Small intestine (tissue), 7 donors: ENCODE measurements at regions not wholly inside any gene's neighbourhood (a gene's known extent, or its start where the extent isn't known, plus 50 kb on each side); places are given as distances from the start of the nearest gene placed in this dataset.
A peak's percentile ranks its signal among the peaks of the same experiment; 100 is the strongest.

Experiments
- DNase-seq, 2 donors: peaks; one replicate each; pipeline versions ENCODE4 v3.0.0 to v3.0.0-alpha.2; 2013
- FAIRE-seq: peaks from 2 replicates; lab custom pipeline; 2012; peaks lifted over from hg19 to GRCh38; lab: Jason Lieb, UNC
- H3K27ac ChIP-seq, 3 donors: one replicate each; pipeline ENCODE4 v1.5.1; 2013; ENCODE audit warnings: low read length in 2 of 3, mild to moderate bottlenecking in 2 of 3, control low read depth in 1 of 3, inconsistent platforms in 1 of 3, low read depth in 1 of 3, moderate library complexity in 1 of 3
- H3K27me3 ChIP-seq, 3 donors: one replicate each; pipeline ENCODE4 v1.6.1; 2013; ENCODE audit warnings: low read length in 3 of 3, inconsistent platforms in 1 of 3; ENCODE audit not compliant: control insufficient read depth in 3 of 3, insufficient read depth in 3 of 3
- H3K36me3 ChIP-seq, 3 donors: one replicate each; pipeline ENCODE4 v1.6.1; 2013; ENCODE audit warnings: low read length in 3 of 3, inconsistent platforms in 1 of 3, low read depth in 1 of 3, mild to moderate bottlenecking in 1 of 3, moderate library complexity in 1 of 3; ENCODE audit not compliant: control insufficient read depth in 3 of 3, insufficient read depth in 2 of 3
- H3K4me1 ChIP-seq, 3 donors: one replicate each; pipeline ENCODE4 v1.6.1; 2013; ENCODE audit warnings: low read length in 2 of 3, inconsistent platforms in 1 of 3, low read depth in 1 of 3, mild to moderate bottlenecking in 1 of 3, moderate library complexity in 1 of 3; ENCODE audit not compliant: control insufficient read depth in 3 of 3, insufficient read depth in 2 of 3
- H3K4me3 ChIP-seq, 3 donors: one replicate each; pipeline ENCODE4 v1.5.1; 2013; ENCODE audit warnings: low read length in 3 of 3, control low read depth in 1 of 3, inconsistent platforms in 1 of 3, low read depth in 1 of 3, mild to moderate bottlenecking in 1 of 3, moderate library complexity in 1 of 3
- H3K9me3 ChIP-seq, 2 donors: one replicate each; pipeline ENCODE4 v1.6.1; 2013; ENCODE audit warnings: low read depth in 1 of 2, low read length in 1 of 2; ENCODE audit not compliant: control insufficient read depth in 2 of 2, insufficient read depth in 1 of 2
- WGBS, 3 donors: extraction: QIAGEN DNeasy Blood & Tissue Kit; methylation state at CpG; one replicate each; pipeline ENCODE4 v1.1.7; 2013; 5-methylcytosine and 5-hydroxymethylcytosine counted together
- donor health status: healthy with polysubstance abuse.
- donor health status: control.
- donor health status: control.
- donor health status: Bipolar disorder and iron deficiency.
- donor health status: healthy.

DNA sequence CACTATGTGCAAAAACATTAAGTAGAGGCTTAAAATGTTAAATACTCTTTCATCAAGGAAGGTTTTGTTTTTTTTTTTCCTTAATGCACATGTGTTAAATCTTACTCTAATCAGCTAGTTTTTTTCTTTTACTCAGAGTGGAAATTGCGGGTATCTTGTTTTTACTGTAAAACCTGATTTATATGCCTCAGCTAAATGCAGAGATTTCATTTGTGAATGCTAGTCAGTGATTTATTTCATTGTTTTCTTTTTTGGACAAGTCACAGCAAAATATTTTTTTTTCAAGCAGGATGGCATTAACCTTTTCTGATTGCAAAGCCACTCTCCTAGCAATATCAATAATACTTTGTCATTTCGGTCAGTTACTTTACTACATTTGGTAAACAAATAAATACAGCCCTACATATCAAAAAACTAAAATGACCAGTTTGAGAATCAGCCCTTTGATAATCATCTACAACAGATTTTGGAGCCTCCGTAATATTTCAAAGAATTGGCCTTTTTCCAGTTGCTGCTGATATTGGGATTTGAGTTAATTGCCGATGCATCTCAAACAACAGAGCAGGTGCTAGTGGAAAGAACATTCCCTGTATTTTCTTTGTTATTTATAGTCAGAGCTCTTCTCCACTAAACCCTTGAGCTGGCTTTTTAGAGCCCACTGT, 579.2 kb upstream of the ZNF608 start:
- FAIRE-seq: no peak
- Histone ChIP-seq H3K36me3 (no peaks in the 10 kb centered on the region), H3K9me3 (no peaks in the 10 kb centered on the region), H3K4me1 (no peaks in the 10 kb centered on the region), H3K4me3 (no peak overlapping the region), H3K27me3 (no peaks in the 10 kb centered on the region), H3K27ac (no peak overlapping the region)
- no peak for DNase-seq
- WGBS, 3 donors: 50 to 62% (median 61%) methylated on average over 4 of the region's 4 CpGs

GRCh38 chr5:125326150-125326510, 579.7 kb upstream of the ZNF608 start:
- Histone ChIP-seq H3K4me1 (no peaks in the 10 kb centered on the region), H3K9me3 (no peaks in the 10 kb centered on the region), H3K36me3 (no peaks in the 10 kb centered on the region), H3K27me3 (no peaks in the 10 kb centered on the region), H3K27ac (no peak overlapping the region), H3K4me3 (no peak overlapping the region)
- FAIRE-seq (no peak), DNase-seq (peak; percentile 39 to 40)

DNA sequence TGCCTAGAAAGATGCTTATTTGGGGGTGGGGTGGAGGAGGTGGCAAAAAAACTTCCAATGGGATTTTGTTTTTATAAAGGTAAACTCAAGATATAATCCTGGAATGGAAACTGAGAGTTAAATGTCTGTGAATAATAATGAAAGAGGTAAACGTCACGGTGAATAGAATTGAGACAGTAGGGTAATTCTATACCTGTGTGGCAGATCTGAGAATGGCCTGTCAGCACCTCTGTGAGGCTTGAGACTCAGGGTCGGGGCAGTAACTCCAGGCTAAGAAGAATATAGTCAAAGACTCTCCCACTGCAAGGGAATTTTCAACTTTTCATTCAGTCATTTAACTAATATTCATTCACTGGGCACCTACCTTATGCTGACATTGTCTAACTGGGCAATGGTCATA, 581.2 kb upstream of the ZNF608 start:
- Histone ChIP-seq H3K4me1 (no peaks in the 10 kb centered on the region), H3K27me3 (no peaks in the 10 kb centered on the region), H3K4me3 (no peak overlapping the region), H3K9me3 (no peaks in the 10 kb centered on the region), H3K36me3 (no peaks in the 10 kb centered on the region), H3K27ac (no peak overlapping the region)
- FAIRE-seq (no peak), DNase-seq (no peak)
- WGBS, 3 donors: 81 to 88% (median 84%) methylated on average over 3 of the region's 3 CpGs

DNA sequence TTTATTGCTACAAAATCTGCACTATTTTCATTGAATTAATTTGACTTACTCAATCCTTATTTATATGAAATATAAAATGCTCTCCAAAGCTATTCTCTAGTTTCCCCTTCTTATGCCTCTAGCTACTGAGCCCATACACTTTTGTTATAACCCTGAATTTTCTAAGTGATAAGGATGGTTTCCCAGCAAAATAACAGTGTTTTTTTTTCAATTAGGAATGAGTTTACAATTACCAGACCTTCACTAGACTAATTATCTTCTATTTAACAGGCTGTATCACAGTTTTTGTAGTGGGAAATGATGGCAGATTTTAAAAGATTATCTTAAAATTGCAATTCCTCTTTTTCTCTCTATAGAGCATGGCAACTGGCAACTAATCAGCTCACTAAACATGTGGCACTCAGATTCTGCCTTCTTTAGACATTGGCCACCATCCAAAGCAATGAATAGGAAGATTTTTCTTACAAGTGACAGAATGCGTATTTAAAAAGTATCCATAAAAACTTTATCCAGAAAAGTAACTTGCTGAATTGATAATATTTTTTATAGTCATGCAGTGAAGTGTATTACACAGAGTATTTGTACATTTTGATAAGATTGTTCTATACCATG, 585.7 kb upstream of the ZNF608 start:
- DNase-seq (no peak), FAIRE-seq (no peak)
- H3K9me3 ChIP-seq: no peaks in the 10 kb centered on the region
- 87 to 97% (median 87%) methylated on average over 1 of the region's 1 CpG for WGBS, 3 donors
- H3K27me3 ChIP-seq: no peaks in the 10 kb centered on the region
- no peak overlapping the region for H3K4me3 ChIP-seq
- no peak overlapping the region for H3K27ac ChIP-seq
- no peaks in the 10 kb centered on the region for H3K4me1 ChIP-seq
- H3K36me3 ChIP-seq: no peaks in the 10 kb centered on the region

DNA sequence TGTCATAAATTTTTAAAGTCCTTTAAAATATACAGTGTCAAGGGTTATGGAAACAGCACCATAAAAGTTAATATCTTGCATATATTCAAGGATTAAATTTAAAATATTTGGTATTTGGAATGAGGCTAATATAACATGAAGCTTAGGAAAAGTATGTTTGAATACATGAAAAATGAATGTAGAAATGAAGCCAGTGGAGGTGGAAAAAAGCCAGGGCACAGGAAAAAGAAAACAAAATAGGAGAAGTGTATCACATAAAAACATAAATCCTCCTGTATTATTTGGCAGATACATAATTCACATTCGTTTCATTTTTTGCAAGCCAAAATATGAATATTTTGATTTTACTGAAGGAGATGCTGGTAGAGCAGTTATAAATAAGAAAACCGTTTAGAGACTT, 587.0 kb upstream of the ZNF608 start:
- no peaks in the 10 kb centered on the region for H3K9me3 ChIP-seq
- 56 to 71% (median 68%) methylated on average over 2 of the region's 2 CpGs for WGBS, 3 donors
- FAIRE-seq: no peak

GRCh38 chr5:125336401-125336800, 590.0 kb upstream of the ZNF608 start:
- Histone ChIP-seq H3K27me3 (no peaks in the 10 kb centered on the region), H3K4me3 (no peak overlapping the region), H3K27ac (no peak overlapping the region), H3K9me3 (no peaks in the 10 kb centered on the region), H3K4me1 (no peaks in the 10 kb centered on the region), H3K36me3 (no peaks in the 10 kb centered on the region)
- 30 to 41% (median 36%) methylated on average over 2 of the region's 2 CpGs for WGBS, 3 donors
- FAIRE-seq (no peak), DNase-seq (no peak)

More for the DNA sequence above, 587.0 kb upstream of the ZNF608 start:
- Histone ChIP-seq H3K36me3 (no peaks in the 10 kb centered on the region), H3K27me3 (no peaks in the 10 kb centered on the region), H3K27ac (no peak overlapping the region), H3K4me3 (no peak overlapping the region), H3K4me1 (no peaks in the 10 kb centered on the region)
- no peak for DNase-seq

- no peak for DNase-seq
- Histone ChIP-seq H3K4me1 (no peaks in the 10 kb centered on the region), H3K9me3 (no peaks in the 10 kb centered on the region), H3K27ac (no peak overlapping the region), H3K27me3 (no peaks in the 10 kb centered on the region), H3K36me3 (no peaks in the 10 kb centered on the region), H3K4me3 (no peak overlapping the region)
- FAIRE-seq: no peak
- 77 to 79% (median 77%) methylated on average over 2 of the region's 2 CpGs for WGBS, 3 donors
Observed at GRCh38 chr5:125337294-125337693, 590.9 kb upstream of the ZNF608 start.

- Histone ChIP-seq H3K27me3 (no peaks in the 10 kb centered on the region), H3K36me3 (no peaks in the 10 kb centered on the region), H3K4me1 (no peaks in the 10 kb centered on the region), H3K4me3 (no peak overlapping the region), H3K27ac (no peak overlapping the region), H3K9me3 (no peaks in the 10 kb centered on the region)
- 65 to 77% (median 74%) methylated on average over 2 of the region's 2 CpGs for WGBS, 3 donors
- no peak for DNase-seq
- no peak for FAIRE-seq
Observed at GRCh38 chr5:125338440-125339174, 592.2 kb upstream of the ZNF608 start.
